Vagina (tissue), 2 donors: ENCODE measurements at regions not wholly inside any gene's neighbourhood (a gene's known extent, or its start where the extent isn't known, plus 50 kb on each side); places are given as distances from the start of the nearest gene placed in this dataset.
"Not testable (repeated sequence)": the region's sequence is repeated elsewhere in the genome, so short reads cannot be mapped to it uniquely, and the experiment has no call there.

Experiments
- DNase-seq, 2 donors: peaks; one replicate each; pipeline ENCODE4 v3.0.0-alpha.2; 2017; ENCODE audit errors: extremely low spot score in 2 of 2
- H3K27ac ChIP-seq: fragments of 200-600 bp; sonication (generic); one replicate; pipeline ENCODE4 v1.5.1; 2019
- H3K27me3 ChIP-seq: fragments of 200-600 bp; sonication (generic); one replicate; pipeline ENCODE4 v1.5.1; 2019
- H3K36me3 ChIP-seq, 2 donors: fragments of 200-600 bp; sonication (generic); one replicate each; pipeline ENCODE4 v1.5.1; 2017 to 2019
- H3K4me1 ChIP-seq: fragments of 200-600 bp; sonication (generic); one replicate; pipeline ENCODE4 v1.5.1; 2019
- H3K4me3 ChIP-seq, 2 donors: fragments of 200-600 bp; sonication (generic); 1 replicate in 1 of 2; 2 replicates in 1 of 2; pipeline ENCODE4 v1.5.1; 2016 to 2019
- H3K9me3 ChIP-seq: fragments of 200-600 bp; sonication (generic); one replicate; pipeline ENCODE4 v1.5.1; 2019
- POLR2A ChIP-seq, 2 donors: fragments of 450-650 bp; IDR thresholded peaks; one replicate each; pipeline ENCODE4 v1.6.1; 2017; ENCODE audit warnings: antibody characterized with exemption in 2 of 2, mild to moderate bottlenecking in 2 of 2, moderate library complexity in 2 of 2
- POLR2AphosphoS5 ChIP-seq, 2 donors: sonication (generic); formaldehyde crosslinking; IDR thresholded peaks; one replicate each; pipeline ENCODE4 v1.9.0; 2017; ENCODE audit warnings: antibody characterized with exemption in 2 of 2, mild to moderate bottlenecking in 2 of 2, low read depth in 1 of 2; ENCODE audit not compliant: insufficient read depth in 1 of 2
- intact Hi-C: fragments of 100-400 bp; cut with DNase I; formaldehyde crosslinking; loops from one replicate; pipeline ENCODE4 v1.15.1; 2023
- TF ChIP-seq, protein P1 (sequence below), 3 experiments: fragments of 450-650 bp in 2 of 3; fragments of 200-600 bp in 1 of 3; sonication (generic) in 1 of 3; IDR thresholded peaks; one replicate each; pipeline ENCODE4 v1.5.1; 2017 to 2019; ENCODE audit warnings: antibody characterized with exemption in 3 of 3, mild to moderate bottlenecking in 2 of 3, moderate library complexity in 2 of 3

DNA sequence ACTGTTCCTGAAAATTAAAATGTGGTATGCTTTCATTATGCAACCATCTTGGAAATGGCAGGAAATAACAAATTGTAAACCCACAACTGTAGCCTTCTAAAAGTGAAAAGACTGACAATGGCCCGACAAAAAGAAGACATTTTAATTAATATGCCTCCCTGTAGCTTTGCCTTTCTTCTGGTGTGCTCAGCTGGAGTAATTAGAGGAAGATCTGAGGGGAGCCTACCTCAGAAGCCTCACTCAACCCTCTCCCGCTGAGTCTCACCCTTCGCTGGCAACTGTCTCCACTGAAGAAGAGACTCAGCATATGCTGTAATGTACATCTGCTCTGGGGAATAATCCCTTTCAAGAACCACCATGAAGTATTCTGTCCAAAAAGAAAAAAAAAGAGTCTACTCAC lies 104.7 kb upstream of the SETMAR start:
- DNase-seq = no peak
- intact Hi-C loops = no loop called here
- no peak overlapping the region for H3K27ac ChIP-seq
- TF ChIP-seq POLR2AphosphoS5 (IDR thresholded peaks at IDR 0.05; ENCODE audit: insufficient read depth in 1 of 2, low read depth in 1 of 2) = no peak
- no peak overlapping the region for H3K4me3 ChIP-seq
- no peaks in the 10 kb centered on the region for H3K9me3 ChIP-seq
- H3K36me3 ChIP-seq = no peaks in the 10 kb centered on the region
- no peaks in the 10 kb centered on the region for H3K4me1 ChIP-seq
- no peaks in the 10 kb centered on the region for H3K27me3 ChIP-seq

DNA sequence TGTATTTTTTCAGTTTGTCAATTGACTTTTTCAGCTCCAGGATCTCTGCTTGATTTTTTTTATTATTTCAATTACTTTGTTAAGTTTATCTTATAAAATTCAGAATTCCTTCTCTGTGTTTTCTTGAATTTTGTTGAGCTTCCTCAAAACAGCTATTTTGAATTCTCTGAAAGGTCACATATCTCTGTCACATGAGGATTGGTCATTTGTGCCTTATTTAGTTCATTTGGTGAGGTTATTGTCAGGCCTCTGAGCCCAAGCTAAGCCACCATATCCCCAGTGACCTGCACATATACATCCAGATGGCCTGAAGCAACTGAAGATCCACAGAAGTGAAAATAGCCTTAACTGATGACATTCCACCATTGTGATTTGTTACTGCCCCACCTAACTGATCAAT lies 98.4 kb upstream of the SETMAR start:
- H3K36me3 ChIP-seq, H3K4me1 ChIP-seq, intact Hi-C loops, H3K27ac ChIP-seq, DNase-seq, H3K4me3 ChIP-seq, H3K9me3 ChIP-seq, H3K27me3 ChIP-seq: not testable (repeated sequence)

DNA sequence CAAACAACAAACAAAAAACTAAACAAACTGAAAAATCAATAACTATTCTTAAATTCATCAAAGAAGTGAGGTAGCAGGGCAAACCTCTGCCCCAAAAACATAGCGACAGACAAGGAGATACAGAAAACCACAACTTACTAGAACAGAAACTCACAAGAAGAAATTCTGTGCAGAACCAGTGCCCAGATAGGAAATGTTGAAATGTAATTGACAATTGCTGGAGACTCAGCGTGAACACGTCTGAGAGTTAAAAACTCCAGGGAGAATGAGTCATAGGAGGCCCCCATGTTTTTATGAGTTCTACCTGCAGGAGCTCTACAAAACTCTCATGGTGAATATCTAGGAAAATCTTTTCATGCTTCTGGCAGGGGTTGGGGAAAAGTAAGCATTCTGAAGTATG lies 95.5 kb upstream of the SETMAR start:
- no peaks in the 10 kb centered on the region for H3K9me3 ChIP-seq
- H3K27ac ChIP-seq = no peak overlapping the region
- intact Hi-C loops = no loop called here
- TF ChIP-seq POLR2AphosphoS5 (IDR thresholded peaks at IDR 0.05; ENCODE audit: insufficient read depth in 1 of 2, low read depth in 1 of 2) (no peak), POLR2A (IDR thresholded peaks at IDR 0.05) (no peak)
- TF ChIP-seq, protein P1, sequence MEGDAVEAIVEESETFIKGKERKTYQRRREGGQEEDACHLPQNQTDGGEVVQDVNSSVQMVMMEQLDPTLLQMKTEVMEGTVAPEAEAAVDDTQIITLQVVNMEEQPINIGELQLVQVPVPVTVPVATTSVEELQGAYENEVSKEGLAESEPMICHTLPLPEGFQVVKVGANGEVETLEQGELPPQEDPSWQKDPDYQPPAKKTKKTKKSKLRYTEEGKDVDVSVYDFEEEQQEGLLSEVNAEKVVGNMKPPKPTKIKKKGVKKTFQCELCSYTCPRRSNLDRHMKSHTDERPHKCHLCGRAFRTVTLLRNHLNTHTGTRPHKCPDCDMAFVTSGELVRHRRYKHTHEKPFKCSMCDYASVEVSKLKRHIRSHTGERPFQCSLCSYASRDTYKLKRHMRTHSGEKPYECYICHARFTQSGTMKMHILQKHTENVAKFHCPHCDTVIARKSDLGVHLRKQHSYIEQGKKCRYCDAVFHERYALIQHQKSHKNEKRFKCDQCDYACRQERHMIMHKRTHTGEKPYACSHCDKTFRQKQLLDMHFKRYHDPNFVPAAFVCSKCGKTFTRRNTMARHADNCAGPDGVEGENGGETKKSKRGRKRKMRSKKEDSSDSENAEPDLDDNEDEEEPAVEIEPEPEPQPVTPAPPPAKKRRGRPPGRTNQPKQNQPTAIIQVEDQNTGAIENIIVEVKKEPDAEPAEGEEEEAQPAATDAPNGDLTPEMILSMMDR (IDR thresholded peaks at IDR 0.05) = no peak
- DNase-seq = no peak
- no peaks in the 10 kb centered on the region for H3K36me3 ChIP-seq
- H3K4me1 ChIP-seq = no peaks in the 10 kb centered on the region
- H3K4me3 ChIP-seq = no peak overlapping the region
- H3K27me3 ChIP-seq = no peaks in the 10 kb centered on the region

DNA sequence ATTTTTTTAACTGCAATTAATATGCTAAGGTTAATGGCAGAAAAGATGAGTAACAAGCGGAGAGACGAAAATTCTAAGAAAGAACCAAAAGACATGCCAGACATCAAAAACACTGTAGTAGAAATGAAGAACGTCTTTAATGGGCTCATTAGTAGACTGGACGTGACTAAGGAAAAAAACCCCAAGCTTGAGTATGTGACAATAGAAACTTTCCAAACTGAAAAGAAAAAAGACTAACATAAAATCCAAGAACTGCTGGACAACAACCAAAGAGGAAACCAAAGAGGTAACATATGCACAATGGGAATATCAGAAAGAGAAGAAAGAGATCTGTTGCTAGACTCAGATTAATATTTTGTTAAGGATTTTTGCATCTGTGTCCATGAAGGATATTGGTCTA lies 94.6 kb upstream of the SETMAR start:
- no peak overlapping the region for H3K27ac ChIP-seq
- peaks cover under 1% of the 10 kb centered on the region for H3K9me3 ChIP-seq
- no peak overlapping the region for H3K4me3 ChIP-seq
- H3K36me3 ChIP-seq = no peaks in the 10 kb centered on the region
- no peak for DNase-seq
- intact Hi-C loops = no loop called here
- no peaks in the 10 kb centered on the region for H3K27me3 ChIP-seq
- TF ChIP-seq POLR2AphosphoS5 (IDR thresholded peaks at IDR 0.05; ENCODE audit: insufficient read depth in 1 of 2, low read depth in 1 of 2) = no peak
- TF ChIP-seq, protein P1 (IDR thresholded peaks at IDR 0.05) = no peak
- no peak for TF ChIP-seq POLR2A (IDR thresholded peaks at IDR 0.05)
- H3K4me1 ChIP-seq = no peaks in the 10 kb centered on the region

DNA sequence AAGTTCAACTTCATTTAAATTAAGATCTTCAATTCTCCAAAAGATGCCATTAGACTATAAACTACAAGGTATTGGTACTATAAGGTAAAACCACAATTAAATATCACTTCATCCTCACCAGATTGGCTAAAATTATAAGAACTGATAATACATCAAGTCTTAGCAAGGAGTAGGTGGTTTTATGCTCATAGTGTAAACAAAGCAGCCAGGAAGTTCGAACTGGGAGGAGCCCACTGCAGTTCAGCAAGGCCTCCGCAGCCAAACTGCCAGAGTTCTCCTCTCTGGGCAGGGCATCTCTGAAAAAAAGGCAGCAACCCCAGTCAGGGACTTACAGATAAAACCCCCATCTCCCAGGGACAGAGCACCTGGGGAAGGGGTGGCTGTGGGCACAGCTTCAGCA lies 91.6 kb upstream of the SETMAR start:
- TF ChIP-seq POLR2AphosphoS5 (IDR thresholded peaks at IDR 0.05; ENCODE audit: insufficient read depth in 1 of 2, low read depth in 1 of 2) = no peak
- no peak for TF ChIP-seq POLR2A (IDR thresholded peaks at IDR 0.05)
- Histone ChIP-seq H3K36me3 (no peaks in the 10 kb centered on the region), H3K4me3 (no peak overlapping the region), H3K27ac (no peak overlapping the region), H3K4me1 (no peaks in the 10 kb centered on the region), H3K9me3 (peaks cover 6% of the 10 kb centered on the region), H3K27me3 (no peaks in the 10 kb centered on the region)
- intact Hi-C loops = no loop called here
- DNase-seq = no peak

DNA sequence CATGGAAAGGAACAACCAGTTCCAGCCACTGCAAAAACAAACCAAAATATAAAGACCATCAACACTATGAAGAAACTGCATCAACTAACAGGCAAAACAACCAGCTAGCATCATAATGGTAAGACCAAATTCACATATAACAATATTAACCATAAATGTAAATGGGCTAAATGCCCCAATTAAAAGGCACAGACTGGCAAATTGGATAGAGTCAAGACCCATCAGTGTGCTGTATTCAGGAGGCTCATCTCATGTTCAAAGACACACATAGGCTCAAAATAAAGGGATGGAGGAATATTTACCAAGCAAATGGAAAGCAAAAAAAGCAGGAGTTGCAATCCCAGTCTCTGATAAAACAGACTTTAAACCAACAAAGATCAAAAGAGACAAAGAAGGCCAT lies 89.7 kb upstream of the SETMAR start:
- H3K9me3 ChIP-seq, H3K4me1 ChIP-seq, DNase-seq, H3K27me3 ChIP-seq, H3K4me3 ChIP-seq, intact Hi-C loops, H3K27ac ChIP-seq, H3K36me3 ChIP-seq: not testable (repeated sequence)

DNA sequence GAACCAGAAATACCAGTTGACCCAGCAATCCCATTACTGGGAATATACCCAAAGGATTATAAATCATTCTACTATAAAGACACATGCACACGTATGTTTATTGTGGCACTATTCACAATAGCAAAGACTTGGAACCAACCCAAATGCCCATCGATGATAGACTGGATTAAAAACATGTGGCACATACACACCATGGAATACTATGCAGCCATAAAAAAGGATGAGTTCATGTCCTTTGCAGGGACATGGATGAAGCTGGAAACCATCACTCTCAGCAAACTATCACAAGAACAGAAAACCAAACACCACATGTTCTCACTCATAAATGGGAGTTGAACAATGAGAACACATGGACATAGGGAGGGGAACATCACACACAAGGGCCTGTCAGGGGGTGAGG lies 86.2 kb upstream of the SETMAR start:
- H3K4me3 ChIP-seq, H3K27me3 ChIP-seq, intact Hi-C loops, H3K9me3 ChIP-seq, DNase-seq, H3K36me3 ChIP-seq, H3K4me1 ChIP-seq, H3K27ac ChIP-seq: not testable (repeated sequence)
